Lower leg skin (tissue), 3 donors: ENCODE measurements at regions not wholly inside any gene's neighbourhood (a gene's known extent, or its start where the extent isn't known, plus 50 kb on each side); places are given as distances from the start of the nearest gene placed in this dataset.

ENCODE experiments used
- POLR2A ChIP-seq, 2 donors: fragments of 450-650 bp; IDR thresholded peaks; one replicate each; pipeline ENCODE4 v1.6.1; 2016 to 2017; ENCODE audit warnings: antibody characterized with exemption in 2 of 2, mild to moderate bottlenecking in 1 of 2, moderate library complexity in 1 of 2
- TF ChIP-seq, protein P1 (sequence below), 3 donors: fragments of 450-650 bp; IDR thresholded peaks; one replicate each; pipeline ENCODE4 v1.5.1; 2016; ENCODE audit warnings: antibody characterized with exemption in 3 of 3, mild to moderate bottlenecking in 3 of 3, moderate library complexity in 2 of 3

DNA sequence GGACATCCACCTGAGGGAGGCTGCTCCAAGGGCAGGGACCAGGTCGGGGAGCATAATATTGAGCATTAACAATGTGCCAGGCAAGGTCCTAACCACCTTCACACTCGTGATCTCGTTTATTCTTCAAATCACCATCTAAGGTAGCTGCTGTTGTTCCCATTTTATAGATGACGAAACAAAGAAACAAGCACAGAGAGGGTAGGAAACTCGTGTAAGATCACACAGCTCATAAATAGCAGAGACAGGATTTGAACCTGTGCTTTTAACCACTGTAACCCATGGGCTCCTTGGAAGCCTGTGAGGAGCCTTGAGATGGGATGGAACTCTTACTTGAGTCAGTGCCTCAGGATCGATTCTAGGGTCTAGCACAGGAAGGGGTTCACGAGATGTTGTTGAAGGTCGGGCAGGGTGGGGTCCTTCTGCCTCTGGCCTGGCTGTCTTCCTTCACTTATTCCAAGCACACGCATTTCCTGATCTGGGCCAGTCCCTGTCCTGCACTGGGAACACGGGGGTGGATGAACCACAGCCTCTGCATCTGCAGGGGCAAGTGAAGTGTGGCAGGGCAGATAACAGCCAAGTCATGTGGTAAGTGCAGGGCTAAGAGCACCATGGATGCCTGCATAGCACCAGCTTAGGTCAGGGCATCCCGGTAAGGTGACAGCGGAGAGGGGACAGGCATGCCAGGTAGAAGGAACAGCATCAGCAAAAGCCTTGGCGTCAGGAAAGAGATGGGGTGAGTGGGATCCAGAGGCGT, 188.1 kb downstream of the MELK start:
- TF ChIP-seq, protein P1, sequence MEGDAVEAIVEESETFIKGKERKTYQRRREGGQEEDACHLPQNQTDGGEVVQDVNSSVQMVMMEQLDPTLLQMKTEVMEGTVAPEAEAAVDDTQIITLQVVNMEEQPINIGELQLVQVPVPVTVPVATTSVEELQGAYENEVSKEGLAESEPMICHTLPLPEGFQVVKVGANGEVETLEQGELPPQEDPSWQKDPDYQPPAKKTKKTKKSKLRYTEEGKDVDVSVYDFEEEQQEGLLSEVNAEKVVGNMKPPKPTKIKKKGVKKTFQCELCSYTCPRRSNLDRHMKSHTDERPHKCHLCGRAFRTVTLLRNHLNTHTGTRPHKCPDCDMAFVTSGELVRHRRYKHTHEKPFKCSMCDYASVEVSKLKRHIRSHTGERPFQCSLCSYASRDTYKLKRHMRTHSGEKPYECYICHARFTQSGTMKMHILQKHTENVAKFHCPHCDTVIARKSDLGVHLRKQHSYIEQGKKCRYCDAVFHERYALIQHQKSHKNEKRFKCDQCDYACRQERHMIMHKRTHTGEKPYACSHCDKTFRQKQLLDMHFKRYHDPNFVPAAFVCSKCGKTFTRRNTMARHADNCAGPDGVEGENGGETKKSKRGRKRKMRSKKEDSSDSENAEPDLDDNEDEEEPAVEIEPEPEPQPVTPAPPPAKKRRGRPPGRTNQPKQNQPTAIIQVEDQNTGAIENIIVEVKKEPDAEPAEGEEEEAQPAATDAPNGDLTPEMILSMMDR (IDR thresholded peaks at IDR 0.05) = no peak
- no peak for TF ChIP-seq POLR2A (IDR thresholded peaks at IDR 0.05)
